ENCODE measurements at regions not wholly inside any gene's neighbourhood (a gene's known extent, or its start where the extent isn't known, plus 50 kb on each side); places are given as distances from the start of the nearest gene placed in this dataset.

DNA sequence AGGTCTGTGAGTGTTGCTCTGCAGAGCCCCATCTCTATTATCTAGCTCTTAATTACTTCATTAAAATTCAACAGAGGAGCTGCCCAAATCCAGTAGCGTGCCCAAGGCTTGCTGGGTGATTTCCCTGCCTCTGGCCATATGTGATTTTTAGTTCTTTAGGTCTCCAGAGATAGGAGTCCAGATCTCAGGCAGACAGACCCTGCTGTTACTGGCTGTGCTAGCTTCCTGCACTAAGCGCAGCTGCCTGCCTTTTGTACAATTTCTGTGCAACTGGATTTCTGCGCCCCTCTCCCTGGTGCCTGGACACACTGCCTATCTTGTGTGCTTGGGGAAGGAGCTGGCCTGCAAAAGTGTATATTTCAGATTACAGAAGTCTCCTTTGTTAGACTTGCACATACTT lies 136.5 kb downstream of the TDRD15 start:
- CTCF ChIA-PET: no interaction called here
- H3K36me3 ChIP-seq (ENCODE audit: control insufficient read depth in 2 of 2, insufficient read depth in 1 of 2, low read length in 2 of 2): no peaks in the 10 kb centered on the region
- no peaks in the 10 kb centered on the region for H3K4me1 ChIP-seq (ENCODE audit: control insufficient read depth, insufficient read depth, low read length)
- H3K4me3 ChIP-seq (ENCODE audit: low read depth, low read length): no peak overlapping the region
- POLR2A ChIA-PET: no interaction called here
- H3K9me3 ChIP-seq (ENCODE audit: control insufficient read depth, insufficient read depth, low read depth, low read length): no peaks in the 10 kb centered on the region
- no peak for TF ChIP-seq ZXDB (tag by site-specific recombination; IDR thresholded peaks at IDR 0.05)
- TF ChIP-seq ZNF394 (tag by site-specific recombination; IDR thresholded peaks at IDR 0.05; ENCODE audit: borderline replicate concordance): no peak
- TF ChIP-seq ZNF169 (tag by site-specific recombination; IDR thresholded peaks at IDR 0.05): no peak
- no peak for TF ChIP-seq ZNF335 (tag by site-specific recombination; conservative IDR thresholded peaks at IDR 0.05)
- TF ChIP-seq SP3 (tag by site-specific recombination; IDR thresholded peaks at IDR 0.05): no peak
- TF ChIP-seq TCF7L2 (IDR thresholded peaks at IDR 0.05; ENCODE audit: borderline replicate concordance, low read depth, low read length): no peak
- no peak overlapping the region for H3K27ac ChIP-seq (ENCODE audit: extremely low read depth, low read depth, low read length)

DNA sequence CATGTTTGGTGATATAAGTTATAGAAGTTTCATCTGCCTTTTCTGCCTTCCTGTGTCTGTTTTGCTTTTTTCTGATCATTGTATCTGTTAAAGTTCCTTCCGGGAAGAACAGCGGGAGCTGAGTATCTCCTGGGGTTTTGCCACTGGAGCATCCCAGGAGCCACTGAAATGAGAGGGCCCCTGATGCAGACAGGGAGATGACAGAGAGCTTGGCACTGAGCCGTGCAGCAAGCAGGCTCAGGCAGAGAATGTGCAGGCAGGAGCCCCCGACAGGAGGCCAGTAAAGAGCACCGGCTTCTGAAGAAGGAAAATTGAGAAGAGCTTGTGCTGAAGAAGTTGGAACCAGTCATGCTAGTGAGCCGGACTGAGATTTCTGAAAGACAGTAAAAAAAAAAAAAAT lies 137.8 kb downstream of the TDRD15 start:
- Histone ChIP-seq H3K4me1 (ENCODE audit: control insufficient read depth, insufficient read depth, low read length) (no peaks in the 10 kb centered on the region), H3K27ac (ENCODE audit: extremely low read depth, low read depth, low read length) (no peak overlapping the region), H3K4me3 (ENCODE audit: low read depth, low read length) (no peak overlapping the region), H3K36me3 (ENCODE audit: control insufficient read depth in 2 of 2, insufficient read depth in 1 of 2, low read length in 2 of 2) (no peaks in the 10 kb centered on the region), H3K9me3 (ENCODE audit: control insufficient read depth, insufficient read depth, low read depth, low read length) (no peaks in the 10 kb centered on the region)
- CTCF ChIA-PET: interaction anchor here (1.8 kb wide), 1 partner anchor 56 kb away, joined by 4 read pairs; no protein-coding TSS in a partner anchor
- TF ChIP-seq ZIC2 (tag by site-specific recombination; IDR thresholded peaks at IDR 0.05) (peak; percentile 36; the same call in 1 of the 2 replicates), OVOL3 (tag by site-specific recombination; IDR thresholded peaks at IDR 0.05) (no peak)
- POLR2A ChIA-PET: no interaction called here

DNA sequence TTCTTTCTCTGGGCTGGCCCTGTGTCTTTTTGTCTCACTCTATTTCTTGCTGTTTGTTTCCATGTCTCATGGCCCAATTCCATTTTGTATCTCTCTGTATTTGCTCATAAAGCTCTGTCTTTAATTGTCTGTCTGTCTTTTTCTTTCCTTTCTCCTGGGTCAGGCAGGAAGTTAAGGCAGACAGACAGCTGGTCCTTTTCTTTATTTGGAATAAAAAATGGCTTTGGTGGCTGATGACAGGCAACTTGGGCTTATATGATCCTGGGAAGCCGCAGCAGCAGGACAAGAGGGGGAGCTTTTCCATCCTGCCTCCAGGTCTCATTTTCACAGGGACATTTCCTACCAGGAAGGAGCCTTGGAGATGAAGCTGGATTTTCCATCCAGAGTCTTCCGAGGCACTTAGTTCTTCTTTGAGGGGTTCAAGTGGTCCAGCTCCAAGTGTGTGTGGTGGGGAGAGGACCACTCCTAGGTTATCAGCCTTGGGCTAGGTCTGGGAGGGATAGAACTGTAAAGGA lies 138.7 kb downstream of the TDRD15 start:
- no peaks in the 10 kb centered on the region for H3K36me3 ChIP-seq (ENCODE audit: control insufficient read depth in 2 of 2, insufficient read depth in 1 of 2, low read length in 2 of 2)
- ChIA-PET POLR2A (no interaction called here), CTCF (interaction anchor here (1.8 kb wide), 1 partner anchor 55 kb away, joined by 4 read pairs; no protein-coding TSS in a partner anchor)

More for the DNA sequence above, 138.7 kb downstream of the TDRD15 start:
- H3K4me1 ChIP-seq (ENCODE audit: control insufficient read depth, insufficient read depth, low read length): no peaks in the 10 kb centered on the region
- H3K4me3 ChIP-seq (ENCODE audit: low read depth, low read length): no peak overlapping the region
- no peaks in the 10 kb centered on the region for H3K9me3 ChIP-seq (ENCODE audit: control insufficient read depth, insufficient read depth, low read depth, low read length)
- no peak overlapping the region for H3K27ac ChIP-seq (ENCODE audit: extremely low read depth, low read depth, low read length)
- no peak for TF ChIP-seq ZNF623 (tag by site-specific recombination; IDR thresholded peaks at IDR 0.05)
- TF ChIP-seq ZNF670 (tag by site-specific recombination; IDR thresholded peaks at IDR 0.05; ENCODE audit: low read depth): no peak
- TF ChIP-seq ZNF174 (tag by site-specific recombination; IDR thresholded peaks at IDR 0.05): no peak
- no peak for TF ChIP-seq ZNF529 (tag by site-specific recombination; IDR thresholded peaks at IDR 0.05; ENCODE audit: insufficient replicate concordance)
- TF ChIP-seq, protein P1, sequence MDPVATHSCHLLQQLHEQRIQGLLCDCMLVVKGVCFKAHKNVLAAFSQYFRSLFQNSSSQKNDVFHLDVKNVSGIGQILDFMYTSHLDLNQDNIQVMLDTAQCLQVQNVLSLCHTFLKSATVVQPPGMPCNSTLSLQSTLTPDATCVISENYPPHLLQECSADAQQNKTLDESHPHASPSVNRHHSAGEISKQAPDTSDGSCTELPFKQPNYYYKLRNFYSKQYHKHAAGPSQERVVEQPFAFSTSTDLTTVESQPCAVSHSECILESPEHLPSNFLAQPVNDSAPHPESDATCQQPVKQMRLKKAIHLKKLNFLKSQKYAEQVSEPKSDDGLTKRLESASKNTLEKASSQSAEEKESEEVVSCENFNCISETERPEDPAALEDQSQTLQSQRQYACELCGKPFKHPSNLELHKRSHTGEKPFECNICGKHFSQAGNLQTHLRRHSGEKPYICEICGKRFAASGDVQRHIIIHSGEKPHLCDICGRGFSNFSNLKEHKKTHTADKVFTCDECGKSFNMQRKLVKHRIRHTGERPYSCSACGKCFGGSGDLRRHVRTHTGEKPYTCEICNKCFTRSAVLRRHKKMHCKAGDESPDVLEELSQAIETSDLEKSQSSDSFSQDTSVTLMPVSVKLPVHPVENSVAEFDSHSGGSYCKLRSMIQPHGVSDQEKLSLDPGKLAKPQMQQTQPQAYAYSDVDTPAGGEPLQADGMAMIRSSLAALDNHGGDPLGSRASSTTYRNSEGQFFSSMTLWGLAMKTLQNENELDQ (tag by site-specific recombination; IDR thresholded peaks at IDR 0.05; ENCODE audit: low read depth): no peak
- no peak for TF ChIP-seq KLF10 (tag by site-specific recombination; IDR thresholded peaks at IDR 0.05)
- TF ChIP-seq, protein P2, sequence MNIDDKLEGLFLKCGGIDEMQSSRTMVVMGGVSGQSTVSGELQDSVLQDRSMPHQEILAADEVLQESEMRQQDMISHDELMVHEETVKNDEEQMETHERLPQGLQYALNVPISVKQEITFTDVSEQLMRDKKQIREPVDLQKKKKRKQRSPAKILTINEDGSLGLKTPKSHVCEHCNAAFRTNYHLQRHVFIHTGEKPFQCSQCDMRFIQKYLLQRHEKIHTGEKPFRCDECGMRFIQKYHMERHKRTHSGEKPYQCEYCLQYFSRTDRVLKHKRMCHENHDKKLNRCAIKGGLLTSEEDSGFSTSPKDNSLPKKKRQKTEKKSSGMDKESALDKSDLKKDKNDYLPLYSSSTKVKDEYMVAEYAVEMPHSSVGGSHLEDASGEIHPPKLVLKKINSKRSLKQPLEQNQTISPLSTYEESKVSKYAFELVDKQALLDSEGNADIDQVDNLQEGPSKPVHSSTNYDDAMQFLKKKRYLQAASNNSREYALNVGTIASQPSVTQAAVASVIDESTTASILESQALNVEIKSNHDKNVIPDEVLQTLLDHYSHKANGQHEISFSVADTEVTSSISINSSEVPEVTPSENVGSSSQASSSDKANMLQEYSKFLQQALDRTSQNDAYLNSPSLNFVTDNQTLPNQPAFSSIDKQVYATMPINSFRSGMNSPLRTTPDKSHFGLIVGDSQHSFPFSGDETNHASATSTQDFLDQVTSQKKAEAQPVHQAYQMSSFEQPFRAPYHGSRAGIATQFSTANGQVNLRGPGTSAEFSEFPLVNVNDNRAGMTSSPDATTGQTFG (tag by site-specific recombination; IDR thresholded peaks at IDR 0.05; ENCODE audit: borderline replicate concordance): no peak
- TF ChIP-seq ZNF155 (tag by site-specific recombination; IDR thresholded peaks at IDR 0.05): no peak

Measured in HEK293 (cell line).